ENCODE measurements at regions not wholly inside any gene's neighbourhood (a gene's known extent, or its start where the extent isn't known, plus 50 kb on each side); places are given as distances from the start of the nearest gene placed in this dataset.

DNA sequence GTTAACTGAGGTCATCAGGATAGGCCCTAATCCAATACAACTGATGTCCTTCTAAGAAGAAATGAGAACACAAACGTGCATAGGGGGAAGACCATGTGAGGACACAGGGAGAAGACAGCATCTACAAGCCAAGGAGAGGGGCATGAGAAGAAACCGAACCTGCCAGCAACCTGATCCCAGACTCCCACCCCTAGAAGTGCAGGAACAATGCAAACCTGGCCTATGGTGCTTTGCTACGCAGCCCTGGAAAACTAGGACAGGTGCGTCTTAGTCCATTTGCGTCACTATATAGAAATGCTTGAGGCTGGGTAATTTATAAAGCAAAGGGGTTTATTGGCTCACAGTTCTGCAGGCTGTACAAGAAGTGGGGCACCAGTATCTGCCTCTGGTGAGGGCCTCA is 322.6 kb upstream of the ZNF32 start:
- H3K36me3 ChIP-seq: no peaks in the 10 kb centered on the region
- peaks cover 30% of the 10 kb centered on the region for H3K27me3 ChIP-seq (ENCODE audit: insufficient read depth, low read depth, severe bottlenecking)
- TF ChIP-seq, protein P1, sequence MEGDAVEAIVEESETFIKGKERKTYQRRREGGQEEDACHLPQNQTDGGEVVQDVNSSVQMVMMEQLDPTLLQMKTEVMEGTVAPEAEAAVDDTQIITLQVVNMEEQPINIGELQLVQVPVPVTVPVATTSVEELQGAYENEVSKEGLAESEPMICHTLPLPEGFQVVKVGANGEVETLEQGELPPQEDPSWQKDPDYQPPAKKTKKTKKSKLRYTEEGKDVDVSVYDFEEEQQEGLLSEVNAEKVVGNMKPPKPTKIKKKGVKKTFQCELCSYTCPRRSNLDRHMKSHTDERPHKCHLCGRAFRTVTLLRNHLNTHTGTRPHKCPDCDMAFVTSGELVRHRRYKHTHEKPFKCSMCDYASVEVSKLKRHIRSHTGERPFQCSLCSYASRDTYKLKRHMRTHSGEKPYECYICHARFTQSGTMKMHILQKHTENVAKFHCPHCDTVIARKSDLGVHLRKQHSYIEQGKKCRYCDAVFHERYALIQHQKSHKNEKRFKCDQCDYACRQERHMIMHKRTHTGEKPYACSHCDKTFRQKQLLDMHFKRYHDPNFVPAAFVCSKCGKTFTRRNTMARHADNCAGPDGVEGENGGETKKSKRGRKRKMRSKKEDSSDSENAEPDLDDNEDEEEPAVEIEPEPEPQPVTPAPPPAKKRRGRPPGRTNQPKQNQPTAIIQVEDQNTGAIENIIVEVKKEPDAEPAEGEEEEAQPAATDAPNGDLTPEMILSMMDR (IDR thresholded peaks at IDR 0.05; ENCODE audit: low read depth, low read length): no peak
- H3K9me3 ChIP-seq (ENCODE audit: severe bottlenecking): no peaks in the 10 kb centered on the region
- no peak overlapping the region for H3K27ac ChIP-seq
- no peak overlapping the region for H3K4me3 ChIP-seq (ENCODE audit: low read depth, low read length)
- DNase-seq: no peak

DNA sequence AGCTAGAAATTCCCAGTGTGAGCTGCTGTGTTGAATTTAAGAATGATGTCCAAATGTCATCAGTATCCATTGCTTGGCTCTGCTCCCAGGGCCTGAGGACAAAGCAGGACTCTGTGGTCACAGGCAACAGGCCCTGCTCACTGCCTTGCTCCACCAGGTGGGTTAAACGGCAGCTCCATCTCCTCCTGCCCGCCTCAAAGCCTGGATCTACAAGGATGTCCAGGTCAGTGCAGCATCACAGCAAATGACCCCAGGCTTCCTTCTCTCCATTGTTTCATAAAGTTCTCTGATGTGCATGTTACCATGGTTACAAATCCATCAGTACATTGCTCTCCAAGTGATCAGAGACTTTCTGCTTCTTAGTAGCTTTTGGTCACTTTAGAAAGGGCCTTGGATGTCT is 322.0 kb upstream of the ZNF32 start:
- H3K27ac ChIP-seq: no peak overlapping the region
- H3K9me3 ChIP-seq (ENCODE audit: severe bottlenecking): no peaks in the 10 kb centered on the region
- no peak overlapping the region for H3K4me3 ChIP-seq (ENCODE audit: low read depth, low read length)
- peaks cover 32% of the 10 kb centered on the region for H3K27me3 ChIP-seq (ENCODE audit: insufficient read depth, low read depth, severe bottlenecking)
- TF ChIP-seq, protein P1 (IDR thresholded peaks at IDR 0.05; ENCODE audit: low read depth, low read length): no peak
- no peak for DNase-seq
- no peaks in the 10 kb centered on the region for H3K36me3 ChIP-seq

DNA sequence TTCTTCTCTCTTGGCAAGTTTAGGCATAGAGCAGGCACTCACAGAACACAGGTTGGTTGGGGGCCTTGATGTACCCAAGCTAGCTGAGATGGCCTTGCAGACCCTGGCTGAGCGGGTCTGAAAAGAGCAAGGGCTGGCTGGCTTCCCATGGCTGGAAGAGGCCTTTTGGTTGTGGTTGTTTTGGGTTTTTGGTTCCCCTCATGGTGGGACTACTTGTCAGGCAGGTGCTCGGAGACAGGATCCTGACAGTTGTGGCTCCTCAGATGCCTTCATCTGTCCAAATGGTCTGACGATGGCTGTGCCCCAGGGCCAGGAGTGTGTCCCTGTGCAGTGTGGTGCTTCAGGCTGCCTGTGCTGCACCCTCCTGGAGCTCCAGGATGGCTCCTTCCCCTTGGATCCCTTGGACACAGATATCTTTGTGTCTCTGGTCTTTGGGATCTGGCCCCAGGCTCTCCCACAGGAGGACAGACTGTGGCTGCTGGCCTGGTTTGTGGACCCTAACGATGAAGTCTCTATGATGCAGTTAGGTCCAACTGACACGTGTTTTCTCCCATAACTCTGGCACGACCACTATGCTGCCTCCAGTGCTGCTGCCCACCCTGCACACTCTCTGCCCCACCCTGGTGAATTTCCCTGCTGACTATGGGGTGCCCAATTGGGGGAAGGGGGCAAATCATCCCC is 321.5 kb upstream of the ZNF32 start:
- H3K4me3 ChIP-seq (ENCODE audit: low read depth, low read length): no peak overlapping the region
- no peaks in the 10 kb centered on the region for H3K36me3 ChIP-seq
- TF ChIP-seq, protein P1 (IDR thresholded peaks at IDR 0.05; ENCODE audit: low read depth, low read length): no peak
- H3K27ac ChIP-seq: no peak overlapping the region
- DNase-seq: no peak
- no peaks in the 10 kb centered on the region for H3K9me3 ChIP-seq (ENCODE audit: severe bottlenecking)
- peaks cover 36% of the 10 kb centered on the region for H3K27me3 ChIP-seq (ENCODE audit: insufficient read depth, low read depth, severe bottlenecking)

DNA sequence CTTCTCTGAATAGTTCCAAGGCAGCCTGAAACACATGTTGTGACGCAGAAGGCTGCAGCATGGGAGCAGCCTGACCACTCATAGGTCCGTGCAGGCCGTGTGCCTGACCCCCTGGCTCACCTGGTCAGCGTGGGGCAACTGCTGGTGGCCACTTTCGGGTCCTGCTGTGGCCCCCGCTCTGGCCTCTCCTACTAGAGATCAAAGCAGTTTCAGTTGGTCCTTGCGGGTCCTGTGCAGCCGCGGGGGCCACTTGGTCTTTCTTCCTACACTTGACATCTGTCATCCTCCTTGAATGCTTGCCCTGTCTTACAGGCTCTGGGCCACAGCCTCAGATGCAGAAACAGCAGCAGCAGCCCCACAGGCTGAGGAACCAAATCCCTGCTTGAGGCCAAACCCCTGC is 320.8 kb upstream of the ZNF32 start:
- no peak for DNase-seq
- no peak overlapping the region for H3K27ac ChIP-seq
- TF ChIP-seq, protein P1 (IDR thresholded peaks at IDR 0.05; ENCODE audit: low read depth, low read length): no peak
- peaks cover 36% of the 10 kb centered on the region for H3K27me3 ChIP-seq (ENCODE audit: insufficient read depth, low read depth, severe bottlenecking)
- no peak overlapping the region for H3K4me3 ChIP-seq (ENCODE audit: low read depth, low read length)
- no peaks in the 10 kb centered on the region for H3K9me3 ChIP-seq (ENCODE audit: severe bottlenecking)
- no peaks in the 10 kb centered on the region for H3K36me3 ChIP-seq

DNA sequence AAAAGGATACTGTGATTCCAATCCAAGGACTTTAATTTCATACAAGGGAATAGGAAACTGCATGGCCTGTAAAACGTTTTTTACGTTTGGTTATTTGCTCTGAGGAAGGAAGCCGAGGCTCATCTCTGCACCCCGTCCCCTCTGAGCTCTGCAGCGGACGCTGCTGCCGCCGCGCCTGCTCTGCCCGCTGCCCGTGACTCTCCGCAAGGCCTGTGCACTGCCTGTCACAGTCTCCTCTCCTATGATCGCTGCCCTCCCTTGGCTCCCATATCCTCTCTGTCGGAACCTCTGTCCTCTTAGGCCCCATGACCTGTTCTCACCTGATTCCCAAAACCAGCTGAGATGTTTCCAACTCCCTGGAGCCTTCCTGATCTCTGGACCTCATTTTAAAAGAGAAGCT is 320.3 kb upstream of the ZNF32 start:
- H3K9me3 ChIP-seq (ENCODE audit: severe bottlenecking): no peaks in the 10 kb centered on the region
- no peak for DNase-seq
- H3K27ac ChIP-seq: no peak overlapping the region
- H3K36me3 ChIP-seq: no peaks in the 10 kb centered on the region
- H3K27me3 ChIP-seq (ENCODE audit: insufficient read depth, low read depth, severe bottlenecking): peaks cover 36% of the 10 kb centered on the region
- H3K4me3 ChIP-seq (ENCODE audit: low read depth, low read length): no peak overlapping the region
- TF ChIP-seq, protein P1 (IDR thresholded peaks at IDR 0.05; ENCODE audit: low read depth, low read length): no peak

DNA sequence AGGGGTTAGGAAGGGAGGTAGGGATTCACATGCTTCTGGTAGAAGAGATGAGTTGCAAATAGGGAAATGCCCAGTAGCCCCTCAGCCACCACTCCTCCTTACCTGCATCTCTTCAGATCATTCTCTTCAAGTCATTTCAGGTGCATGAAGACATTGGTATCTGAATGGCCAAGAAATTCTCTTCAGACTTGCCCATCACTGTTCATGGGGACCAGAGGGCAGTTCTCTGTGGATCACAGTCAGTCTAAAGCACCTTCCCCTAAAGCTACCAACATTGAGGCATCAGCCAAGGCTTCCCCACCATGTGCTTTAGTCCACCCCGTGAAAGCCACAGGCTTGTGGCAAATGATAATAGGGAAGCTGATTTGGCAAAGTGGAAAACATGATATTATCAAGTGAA is 319.4 kb upstream of the ZNF32 start:
- H3K27me3 ChIP-seq (ENCODE audit: insufficient read depth, low read depth, severe bottlenecking): peaks cover 35% of the 10 kb centered on the region
- no peak for DNase-seq

More for the DNA sequence above, 319.4 kb upstream of the ZNF32 start:
- Histone ChIP-seq H3K36me3 (no peaks in the 10 kb centered on the region), H3K4me3 (ENCODE audit: low read depth, low read length) (no peak overlapping the region), H3K27ac (no peak overlapping the region), H3K9me3 (ENCODE audit: severe bottlenecking) (no peaks in the 10 kb centered on the region)
- TF ChIP-seq, protein P1 (IDR thresholded peaks at IDR 0.05; ENCODE audit: low read depth, low read length): no peak

Measured in WERI-Rb-1 (cell line).